ENCODE measurements at regions not wholly inside any gene's neighbourhood (a gene's known extent, or its start where the extent isn't known, plus 50 kb on each side); places are given as distances from the start of the nearest gene placed in this dataset.

GRCh38 chr20:39702701-39703349, 740.7 kb downstream of the DHX35 start:
- TF ChIP-seq CTCF (IDR thresholded peaks at IDR 0.05) (no peak), POLR2A (IDR thresholded peaks at IDR 0.05) (no peak)
